COLO668 (cell line): ENCODE measurements at regions not wholly inside any gene's neighbourhood (a gene's known extent, or its start where the extent isn't known, plus 50 kb on each side); places are given as distances from the start of the nearest gene placed in this dataset.
"Not testable (repeated sequence)": the region's sequence is repeated elsewhere in the genome, so short reads cannot be mapped to it uniquely, and the experiment has no call there.

ENCODE experiments used
- DNase-seq: peaks from one replicate; lab custom pipeline; 2025; ENCODE audit not compliant: unreplicated experiment; lab: John Stamatoyannopoulos, UW

DNA sequence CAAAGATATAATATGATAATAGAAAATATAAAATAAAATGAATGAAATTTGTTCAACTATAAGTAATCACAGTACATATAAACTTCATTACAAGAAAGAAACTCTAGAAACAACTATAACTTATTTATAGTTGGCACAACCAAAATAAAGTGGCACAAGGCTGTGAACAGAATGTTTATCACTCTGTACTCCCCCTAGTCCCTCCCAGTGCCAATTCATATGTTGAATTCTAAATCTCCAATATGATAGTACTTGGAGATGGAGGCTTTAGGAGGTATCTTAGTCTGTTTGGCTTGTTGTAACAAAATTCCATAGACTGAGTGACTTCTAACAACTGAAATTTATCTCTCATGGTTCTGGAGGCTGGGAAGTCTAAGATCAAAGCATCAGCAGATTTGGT, 145.0 kb upstream of the TMEM229A start:
- DNase-seq = no peak

DNA sequence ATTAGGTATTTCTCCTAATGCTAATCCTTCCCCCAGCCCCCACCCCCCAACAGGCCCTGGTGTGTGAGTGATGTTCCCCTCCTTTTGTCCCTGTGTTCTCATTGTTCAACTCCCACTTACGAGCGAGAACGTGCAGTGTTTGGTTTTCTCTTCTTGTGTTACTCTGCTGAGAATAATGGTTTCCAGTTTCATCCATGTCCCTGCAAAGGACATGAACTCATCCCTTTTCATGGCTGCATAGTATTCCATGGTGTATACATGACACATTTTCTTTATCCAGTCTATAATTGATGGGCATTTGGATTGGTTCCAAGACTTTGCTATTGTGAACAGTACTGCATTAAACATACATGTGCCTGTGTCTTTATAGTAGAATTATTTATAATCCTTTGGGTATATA, 138.9 kb upstream of the TMEM229A start:
- DNase-seq = not testable (repeated sequence)

DNA sequence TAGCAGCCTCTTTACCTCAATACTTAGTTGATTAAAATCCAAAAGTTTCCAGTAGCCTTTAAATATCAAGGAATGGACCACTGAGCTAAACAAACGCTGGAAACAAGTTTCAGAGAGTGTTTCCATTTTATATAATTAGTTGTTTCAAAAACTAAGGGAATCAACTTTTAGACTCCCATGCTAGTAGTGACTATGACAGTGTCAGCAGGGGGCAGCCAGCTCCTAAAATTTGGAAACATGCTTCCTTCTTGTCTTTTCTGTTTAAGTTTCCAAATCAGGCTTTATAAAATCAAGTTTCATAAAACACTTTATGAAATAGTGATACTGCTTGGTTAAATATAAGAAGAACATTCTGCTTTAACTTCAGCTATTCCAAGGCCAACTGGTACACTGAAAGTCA, 138.2 kb upstream of the TMEM229A start:
- DNase-seq = peak; percentile 31

DNA sequence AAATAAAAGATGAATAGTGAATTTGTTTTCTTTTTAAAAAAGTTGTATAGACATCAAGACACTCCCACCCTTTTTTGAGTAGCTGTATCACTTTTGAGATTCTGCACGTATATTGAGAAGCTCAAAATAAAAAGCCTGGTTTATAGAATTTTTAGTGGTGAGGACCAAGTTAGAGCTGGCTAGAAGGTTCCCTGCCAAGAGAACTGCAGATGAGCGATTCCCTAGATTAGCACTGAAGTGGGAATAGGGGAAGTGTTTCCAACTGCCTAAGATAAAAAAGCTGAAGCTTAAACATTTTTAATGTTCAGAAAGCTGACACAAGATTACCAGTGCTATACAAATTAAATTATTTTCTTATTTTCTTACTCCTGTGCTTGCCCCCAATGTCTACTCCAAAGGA, 135.7 kb upstream of the TMEM229A start:
- no peak for DNase-seq

DNA sequence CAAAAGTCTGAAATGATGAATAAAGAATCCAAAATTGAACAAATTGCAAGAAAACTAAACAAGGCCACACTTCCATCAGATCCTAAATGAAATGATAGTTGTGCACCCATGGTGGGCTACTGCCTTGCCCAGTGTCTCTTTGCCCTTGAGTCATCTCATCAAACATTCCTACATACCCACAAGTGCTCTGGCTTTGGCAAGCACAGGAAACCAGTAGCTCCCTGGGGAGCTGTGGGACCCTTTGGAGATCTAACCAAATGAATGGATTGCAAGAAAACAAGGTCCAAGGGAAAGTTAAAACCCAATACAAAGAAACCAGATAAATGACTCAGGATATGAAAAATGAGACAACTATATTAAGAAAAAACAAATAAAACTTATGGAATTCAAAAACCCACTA, 129.8 kb upstream of the TMEM229A start:
- DNase-seq = no peak

DNA sequence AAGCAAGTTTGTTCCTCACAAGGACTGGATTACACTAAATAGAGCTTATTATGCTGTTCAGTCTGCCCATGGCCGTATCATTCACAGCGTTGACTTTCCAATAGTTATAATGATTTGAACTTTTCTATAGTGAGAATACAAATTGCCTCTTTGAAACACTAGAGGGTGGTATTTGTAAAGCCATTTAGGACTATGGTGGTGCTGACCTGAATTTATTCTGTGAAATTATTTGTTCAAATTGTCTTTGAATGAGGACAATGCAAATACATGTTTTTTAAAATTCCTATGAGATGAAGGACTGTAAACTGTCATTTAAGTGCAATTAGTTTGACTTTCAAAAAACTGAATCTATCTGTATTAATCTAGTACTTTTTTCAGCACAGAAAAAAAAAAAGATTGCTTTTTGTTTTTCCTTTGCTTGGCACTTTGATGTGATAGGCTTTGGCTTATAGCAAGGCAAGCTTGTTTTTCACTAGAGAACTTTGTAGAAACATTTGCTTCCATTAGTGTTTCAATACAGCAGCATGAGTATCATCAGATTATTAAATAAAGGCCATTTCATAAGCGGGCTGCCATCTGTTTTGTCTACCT, 122.7 kb upstream of the TMEM229A start:
- DNase-seq = no peak

DNA sequence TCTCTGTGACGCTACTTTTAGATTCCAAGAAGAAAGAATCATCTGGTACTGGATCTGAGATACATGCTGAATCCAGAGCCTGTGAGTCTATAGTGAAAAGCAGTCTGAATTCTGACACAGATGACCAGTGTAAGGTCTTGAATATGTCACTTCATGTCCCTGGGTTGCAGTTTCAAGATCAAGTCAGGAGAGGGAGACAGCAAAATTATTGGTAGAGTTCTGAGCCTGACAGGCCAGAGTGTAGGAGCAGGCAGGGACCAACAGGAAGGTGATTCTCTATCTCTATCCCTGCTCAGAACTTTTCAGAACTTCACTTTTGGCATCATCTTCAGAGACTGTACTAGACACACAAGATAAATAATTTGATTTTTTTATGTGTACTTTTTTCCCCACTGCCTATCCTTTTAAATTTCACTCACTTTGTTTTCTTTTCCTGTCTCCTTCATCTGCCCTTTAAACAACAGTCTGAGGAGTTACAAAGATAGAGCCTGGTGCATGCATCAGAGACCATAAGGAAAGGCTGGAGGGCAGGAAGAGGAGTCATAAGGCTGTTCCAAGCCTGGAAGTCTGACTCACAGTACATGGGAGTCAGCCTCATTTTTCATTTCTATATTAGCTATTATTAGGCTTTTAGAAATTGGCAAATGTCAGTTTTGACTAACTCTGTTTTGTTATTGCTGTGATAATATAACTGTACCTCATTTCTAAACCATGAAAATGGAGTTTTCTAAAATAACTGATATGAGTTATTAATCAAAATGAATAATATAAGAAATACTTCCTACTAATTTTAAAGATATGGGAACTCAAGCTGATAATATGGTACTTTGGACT, 120.2 kb upstream of the TMEM229A start:
- DNase-seq = peak; percentile 11

DNA sequence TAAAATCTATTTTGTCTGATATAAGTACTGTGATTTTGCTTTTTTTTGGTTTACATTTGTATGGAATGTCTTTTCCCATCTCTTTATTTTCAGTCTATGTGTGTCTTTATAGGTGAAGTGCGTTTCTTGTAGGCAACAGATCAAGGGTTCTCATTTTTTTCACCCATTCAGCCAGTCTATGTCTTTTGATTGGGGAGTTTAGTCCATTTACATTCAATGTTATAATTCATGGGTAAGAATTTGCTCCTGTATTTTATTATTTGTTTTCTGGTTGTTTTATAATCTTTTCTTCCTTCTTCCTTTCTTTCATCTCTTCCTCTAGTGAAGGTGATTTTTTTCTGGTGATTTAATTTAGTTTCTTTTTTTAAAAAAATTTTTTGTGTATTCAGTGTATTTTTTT, 104.8 kb upstream of the TMEM229A start:
- DNase-seq = no peak

DNA sequence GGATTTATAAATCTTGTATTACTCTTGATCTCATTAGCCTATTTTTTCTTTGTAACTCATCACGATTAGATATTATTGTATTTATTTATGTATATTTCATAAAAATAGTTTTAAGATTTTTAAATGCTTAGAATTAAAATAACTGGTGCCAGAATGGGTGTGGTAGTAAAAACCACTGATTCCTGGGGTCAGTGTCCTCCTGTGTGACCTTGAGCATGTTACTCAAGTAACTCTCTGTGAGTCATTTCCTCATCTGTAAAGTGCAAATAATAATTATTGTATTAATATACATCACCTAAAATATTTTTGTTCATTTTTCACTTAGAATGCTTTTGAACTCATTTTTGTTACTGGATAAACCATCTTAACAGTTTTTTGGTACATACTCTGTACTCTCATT, 91.3 kb upstream of the TMEM229A start:
- DNase-seq = no peak

DNA sequence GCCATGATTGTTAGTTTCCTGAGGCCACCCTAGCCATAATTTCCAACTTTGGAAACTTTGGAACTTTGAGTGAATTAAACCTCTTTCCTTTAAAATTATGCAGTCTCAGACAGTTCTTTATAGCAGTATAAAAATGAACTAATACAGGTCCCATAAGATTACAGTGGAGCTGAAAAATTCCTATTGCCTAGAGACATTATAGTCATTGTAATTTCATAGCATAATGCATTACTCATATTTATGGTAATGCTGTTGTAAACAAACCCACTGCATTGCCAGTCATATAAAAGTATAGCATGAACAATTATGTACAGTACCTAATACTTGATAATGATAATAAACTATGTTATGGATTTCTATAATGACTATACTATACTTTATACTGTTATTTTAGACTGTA, 88.0 kb upstream of the TMEM229A start:
- DNase-seq = no peak

DNA sequence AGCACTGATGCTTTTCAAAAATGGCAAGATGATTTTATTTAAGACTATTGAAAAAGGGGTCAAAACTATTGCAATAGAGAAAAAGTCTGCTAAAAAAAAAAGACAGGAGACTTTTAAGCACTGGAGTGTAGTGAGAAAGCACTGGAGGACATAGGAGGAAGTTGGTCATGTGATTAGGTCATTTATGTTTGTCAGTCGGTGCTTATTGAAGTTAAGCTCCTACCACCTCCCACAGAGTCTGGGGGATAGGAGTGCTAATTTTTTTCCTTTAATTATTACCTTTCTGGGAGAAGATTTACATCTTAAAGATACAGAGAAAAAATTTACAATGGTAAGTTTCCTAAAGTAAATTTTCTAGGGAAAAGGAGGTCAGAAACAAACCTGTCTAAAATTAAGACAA, 80.2 kb upstream of the TMEM229A start:
- DNase-seq = no peak

DNA sequence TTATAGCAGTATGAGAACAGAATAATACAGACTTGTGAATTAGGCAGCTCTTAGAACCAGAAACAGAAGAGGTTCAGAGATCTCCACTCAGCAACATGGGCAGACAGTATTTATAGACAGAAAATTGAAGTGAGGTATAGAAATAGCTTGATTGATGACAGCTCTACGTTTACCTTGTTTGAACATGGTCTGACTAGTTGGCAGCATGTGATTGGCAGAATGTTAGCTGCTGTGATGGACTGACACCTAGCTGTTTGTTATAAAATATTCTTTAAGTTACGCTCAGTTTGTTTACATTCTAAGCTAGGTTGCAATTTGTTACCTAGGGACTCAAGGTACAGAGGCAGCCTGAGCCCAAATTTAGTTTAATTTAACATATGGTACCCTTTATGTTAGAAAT, 73.7 kb upstream of the TMEM229A start:
- no peak for DNase-seq

DNA sequence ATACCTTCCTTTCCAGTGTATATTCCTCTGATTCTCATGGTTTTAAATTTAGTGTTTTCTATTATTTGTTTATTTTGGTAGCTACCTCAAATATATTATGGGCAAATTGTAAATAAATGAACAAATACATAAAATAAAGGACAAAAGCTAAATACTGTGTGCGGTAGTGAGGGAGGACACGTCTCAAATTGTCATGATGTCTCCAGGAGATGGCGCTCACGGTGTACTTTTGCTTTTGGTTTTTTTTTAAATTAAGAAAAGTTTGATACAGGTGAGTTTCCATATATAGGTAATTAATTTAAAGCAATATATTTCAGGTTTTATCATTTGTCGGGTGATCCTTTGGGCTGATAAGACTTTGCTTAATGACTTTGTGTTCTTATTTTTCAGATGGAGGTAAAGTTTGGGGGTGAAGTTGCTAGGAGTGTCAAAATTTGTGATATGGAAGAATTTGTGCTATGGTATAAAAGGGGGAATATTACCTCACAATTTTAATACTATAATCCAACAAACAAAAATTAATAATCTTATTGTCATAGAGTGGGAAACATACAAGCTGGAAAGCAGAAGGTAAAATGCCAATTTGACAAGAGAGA, 68.4 kb upstream of the TMEM229A start:
- DNase-seq = peak; percentile 30

DNA sequence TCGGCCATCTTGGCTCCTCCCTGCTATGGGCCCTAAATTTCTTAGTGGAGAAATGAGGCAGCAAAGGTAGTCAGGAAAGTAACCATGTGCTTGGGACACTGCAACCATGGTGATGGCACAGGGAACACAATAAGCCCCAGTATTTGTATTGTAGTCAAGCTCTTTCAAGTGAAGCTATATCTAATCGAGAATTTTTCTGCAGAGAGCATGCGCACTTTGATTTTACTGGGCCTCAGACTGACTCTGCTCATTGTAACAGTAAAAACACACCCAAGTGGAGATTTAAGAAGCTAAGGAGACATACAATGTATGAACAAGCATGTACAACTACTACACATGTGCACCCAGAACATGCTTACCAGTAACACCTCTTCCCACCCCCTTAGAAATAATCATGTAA, 67.3 kb upstream of the TMEM229A start:
- no peak for DNase-seq

DNA sequence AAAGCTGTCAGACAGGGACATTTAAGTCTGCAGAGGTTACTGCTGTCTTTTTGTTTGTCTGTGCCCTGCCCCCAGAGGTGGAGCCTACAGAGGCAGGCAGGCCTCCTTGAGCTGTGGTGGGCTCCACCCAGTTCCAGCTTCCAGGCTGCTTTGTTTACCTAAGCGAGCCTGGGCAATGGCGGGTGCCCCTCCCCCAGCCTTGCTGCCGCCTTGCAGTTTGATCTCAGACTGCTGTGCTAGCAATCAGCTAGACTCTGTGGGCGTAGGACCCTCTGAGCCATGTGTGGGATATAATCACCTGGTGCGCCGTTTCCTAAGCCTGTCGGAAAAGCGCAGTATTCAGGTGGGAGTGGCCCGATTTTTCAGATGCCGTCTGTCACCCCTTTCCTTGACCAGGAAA, 66.7 kb upstream of the TMEM229A start:
- not testable (repeated sequence) for DNase-seq

DNA sequence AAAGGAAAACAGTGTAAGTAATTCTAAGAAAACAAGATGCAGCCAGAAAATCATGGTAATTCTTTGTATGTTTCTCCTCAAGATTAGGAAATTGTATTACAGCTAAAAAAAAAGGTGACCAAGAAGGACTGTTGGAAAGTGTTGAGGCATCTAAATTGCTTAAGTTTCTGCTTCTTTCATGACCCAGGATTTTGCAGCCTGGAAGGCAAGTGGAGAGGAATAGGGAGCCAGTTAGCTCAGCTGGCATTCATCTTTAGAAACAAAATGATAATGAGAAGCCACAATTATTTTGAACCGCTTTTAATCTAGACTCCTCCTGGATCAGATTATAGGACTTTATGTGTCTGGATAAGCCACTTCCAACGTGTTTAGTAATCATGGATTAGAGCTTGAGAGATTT, 56.8 kb upstream of the TMEM229A start:
- DNase-seq = no peak

DNA sequence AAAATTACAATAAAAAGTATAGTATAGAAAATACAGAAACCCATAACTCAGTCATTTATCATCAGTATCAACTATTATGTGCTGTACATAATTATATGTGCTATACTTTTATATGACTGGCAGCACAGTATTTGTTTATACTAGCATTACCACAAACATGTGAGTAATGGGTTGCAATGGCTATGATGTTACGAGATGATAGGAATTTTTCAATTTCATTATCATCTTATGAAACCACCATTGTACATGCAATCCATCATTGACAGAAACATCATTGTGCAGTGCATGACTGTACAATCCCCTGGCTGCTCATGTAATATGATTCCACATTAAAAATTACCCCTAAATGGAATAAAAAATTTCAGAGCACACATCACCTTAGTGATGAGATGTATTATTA, 55.7 kb upstream of the TMEM229A start:
- no peak for DNase-seq

DNA sequence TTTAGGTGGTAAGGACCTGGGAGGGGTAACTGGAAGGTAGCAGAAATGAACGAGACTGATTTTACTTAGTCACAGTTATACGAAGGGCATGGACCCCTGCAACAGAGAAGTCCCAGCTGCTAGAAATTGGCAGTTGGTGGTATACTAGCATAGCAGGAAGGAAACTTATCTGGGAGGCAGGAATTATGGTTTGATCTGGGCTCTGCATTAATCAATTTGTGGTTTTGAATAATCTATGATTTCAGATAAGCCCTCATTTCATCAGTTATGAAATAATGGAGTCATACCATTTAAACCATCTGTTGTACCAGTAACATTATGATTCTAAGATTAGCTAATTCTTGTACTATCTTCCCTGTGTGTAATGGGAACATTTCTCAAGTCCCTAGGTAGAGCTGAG, 54.0 kb upstream of the TMEM229A start:
- no peak for DNase-seq

DNA sequence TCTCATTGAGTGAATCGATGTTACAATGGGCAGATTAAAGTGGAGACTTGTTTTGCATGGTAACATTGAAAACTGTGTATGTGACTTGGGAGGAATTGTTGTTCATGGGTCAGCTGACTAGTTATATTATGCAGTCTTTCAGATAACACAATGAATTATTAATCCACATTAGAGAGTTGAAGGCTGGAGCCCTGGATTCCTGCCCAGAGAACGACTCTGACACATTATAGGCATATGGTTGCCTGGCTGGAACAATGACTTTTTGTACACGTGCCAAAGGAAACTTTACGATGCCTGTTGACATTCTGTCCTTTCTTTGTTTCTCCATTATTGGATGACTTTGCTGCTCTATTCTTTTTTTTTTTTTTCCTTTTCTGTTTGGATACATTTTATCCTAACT, 52.3 kb upstream of the TMEM229A start:
- DNase-seq = peak; percentile 36

DNA sequence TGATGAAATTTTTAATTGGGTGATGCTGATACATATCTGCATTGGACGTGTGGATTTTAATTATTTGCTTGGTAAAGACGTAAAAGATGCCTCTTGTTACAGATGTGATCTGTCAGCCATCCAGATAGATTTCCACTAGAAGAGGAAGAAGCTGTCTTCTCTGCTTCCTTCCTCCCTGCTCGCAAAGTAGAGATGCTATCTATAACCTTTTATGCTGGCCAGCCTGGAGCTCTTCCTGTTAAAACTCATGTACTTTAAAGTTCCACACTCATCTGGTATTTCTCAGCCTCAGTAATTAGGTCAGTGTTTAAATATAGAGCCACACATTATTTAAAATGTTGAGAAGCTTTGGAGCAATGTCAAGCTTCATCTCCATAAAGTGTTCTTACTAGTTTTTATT, 51.2 kb upstream of the TMEM229A start:
- no peak for DNase-seq
